H9 (cell line): ENCODE measurements at regions not wholly inside any gene's neighbourhood (a gene's known extent, or its start where the extent isn't known, plus 50 kb on each side); places are given as distances from the start of the nearest gene placed in this dataset.

ENCODE experiments used
- DNase-seq: peaks from one replicate; pipeline ENCODE4 v3.0.0-alpha.2; 2017
- H2AFZ ChIP-seq: one replicate; pipeline ENCODE4 v1.6.1; 2013; ENCODE audit warnings: mild to moderate bottlenecking, low read length, control low read depth, moderate library complexity
- H2AK5ac ChIP-seq: 2 replicates; pipeline ENCODE4 v1.6.1; 2013; ENCODE audit warnings: low read length, control low read depth, mixed read lengths; ENCODE audit not compliant: insufficient read length
- H2BK120ac ChIP-seq: one replicate; pipeline ENCODE4 v1.6.1; 2013; ENCODE audit warnings: low read depth, mild to moderate bottlenecking, low read length, control low read depth, inconsistent platforms; ENCODE audit not compliant: poor library complexity, severe bottlenecking
- H2BK12ac ChIP-seq: 2 replicates; pipeline ENCODE4 v1.6.1; 2013; ENCODE audit warnings: low read length, control low read depth, mixed read lengths, low read depth; ENCODE audit not compliant: insufficient read length
- H2BK15ac ChIP-seq: 2 replicates; pipeline ENCODE4 v1.6.1; 2013; ENCODE audit warnings: low read depth, low read length, control low read depth
- H2BK20ac ChIP-seq: one replicate; pipeline ENCODE4 v1.6.1; 2013; ENCODE audit warnings: low read depth, mild to moderate bottlenecking, low read length, control low read depth, inconsistent platforms; ENCODE audit not compliant: poor library complexity, severe bottlenecking
- H2BK5ac ChIP-seq: 2 replicates; pipeline ENCODE4 v1.6.1; 2013; ENCODE audit warnings: low read length, control low read depth, mixed read lengths; ENCODE audit not compliant: insufficient read length
- H3K14ac ChIP-seq: 2 replicates; pipeline ENCODE4 v1.6.1; 2013; ENCODE audit warnings: low read length, control low read depth; ENCODE audit not compliant: insufficient read depth
- H3K18ac ChIP-seq: 2 replicates; pipeline ENCODE4 v1.6.1; 2013; ENCODE audit warnings: low read depth, mild to moderate bottlenecking, mixed read lengths, low read length, control low read depth; ENCODE audit not compliant: insufficient read length
- H3K23ac ChIP-seq: 2 replicates; pipeline ENCODE4 v1.6.1; 2013; ENCODE audit warnings: low read length, control low read depth, mixed read lengths, low read depth; ENCODE audit not compliant: insufficient read length
- H3K23me2 ChIP-seq: 2 replicates; pipeline ENCODE4 v1.6.1; 2013; ENCODE audit warnings: low read depth, mild to moderate bottlenecking, mixed read lengths, low read length, control low read depth; ENCODE audit not compliant: insufficient read length, poor library complexity, severe bottlenecking
- H3K27ac ChIP-seq: 2 replicates; pipeline ENCODE4 v1.5.1; 2013; ENCODE audit warnings: low read length, control low read depth, mixed read lengths, low read depth; ENCODE audit not compliant: insufficient read length
- H3K27me3 ChIP-seq: 2 replicates; pipeline ENCODE4 v1.6.1; 2013; ENCODE audit warnings: low read length, control low read depth, inconsistent platforms; ENCODE audit not compliant: insufficient read depth
- H3K4ac ChIP-seq: 2 replicates; pipeline ENCODE4 v1.6.1; 2013; ENCODE audit warnings: low read depth, mild to moderate bottlenecking, control low read depth, inconsistent platforms, low read length, moderate library complexity
- H3K4me1 ChIP-seq: 2 replicates; pipeline ENCODE4 v1.6.1; 2013; ENCODE audit warnings: low read length, control low read depth, inconsistent platforms; ENCODE audit not compliant: insufficient read depth
- H3K4me2 ChIP-seq: 2 replicates; pipeline ENCODE4 v1.6.1; 2013; ENCODE audit warnings: low read length, control low read depth, mixed read lengths; ENCODE audit not compliant: insufficient read length, insufficient read depth
- H3K56ac ChIP-seq: 2 replicates; pipeline ENCODE4 v1.6.1; 2013; ENCODE audit warnings: low read depth, mild to moderate bottlenecking, mixed read lengths, low read length, control low read depth; ENCODE audit not compliant: insufficient read length
- H3K79me1 ChIP-seq: 2 replicates; pipeline ENCODE4 v1.6.1; 2013; ENCODE audit warnings: low read depth, mild to moderate bottlenecking, moderate library complexity, low read length, control low read depth, inconsistent platforms; ENCODE audit not compliant: insufficient read depth, poor library complexity, severe bottlenecking
- H3K79me2 ChIP-seq: 2 replicates; pipeline ENCODE4 v1.6.1; 2013; ENCODE audit warnings: low read length, control low read depth, inconsistent platforms; ENCODE audit not compliant: insufficient read depth
- H3K9ac ChIP-seq: 2 replicates; pipeline ENCODE4 v1.6.1; 2013; ENCODE audit warnings: low read length, control low read depth, mixed read lengths; ENCODE audit not compliant: insufficient read length; ENCODE audit errors: extremely low read depth
- H3K9me3 ChIP-seq: one replicate; pipeline ENCODE4 v1.6.1; 2013; ENCODE audit warnings: low read depth, low read length, inconsistent platforms; ENCODE audit not compliant: control insufficient read depth
- H3T11ph ChIP-seq: one replicate; pipeline ENCODE4 v1.6.1; 2013; ENCODE audit warnings: mild to moderate bottlenecking, low read length, control low read depth, inconsistent platforms
- H4K20me1 ChIP-seq: one replicate; pipeline ENCODE4 v1.6.1; 2013; ENCODE audit not compliant: control insufficient read depth, insufficient read length, insufficient read depth
- H4K5ac ChIP-seq: 2 replicates; pipeline ENCODE4 v1.6.1; 2013; ENCODE audit warnings: low read depth, mild to moderate bottlenecking, mixed read lengths, low read length, control low read depth; ENCODE audit not compliant: insufficient read length
- H4K8ac ChIP-seq: replicated peaks from 2 replicates; pipeline ENCODE4 v1.6.1; 2013; ENCODE audit warnings: low read length, control low read depth, mixed read lengths, low read depth; ENCODE audit not compliant: insufficient read length
- H4K91ac ChIP-seq: 2 replicates; pipeline ENCODE4 v1.6.1; 2013; ENCODE audit warnings: low read depth, mild to moderate bottlenecking, moderate library complexity, mixed read lengths, low read length, control low read depth; ENCODE audit not compliant: insufficient read length
- H3K27ac Mint-ChIP-seq, 3 experiments: 2 replicates in 2 of 3; 3 replicates in 1 of 3; pipeline ENCODE4 v1.8.0; 2020 to 2021; ENCODE audit warnings: mixed read lengths in 3 of 3, mild to moderate bottlenecking in 1 of 3, moderate library complexity in 1 of 3
- H3K27me3 Mint-ChIP-seq: 2 replicates; pipeline ENCODE4 v1.8.0; 2021; ENCODE audit warnings: low read depth, mild to moderate bottlenecking, moderate library complexity, mixed read lengths
- H3K36me3 Mint-ChIP-seq, 3 experiments: 2 replicates in 2 of 3; 3 replicates in 1 of 3; pipeline ENCODE4 v1.8.0; 2020 to 2021; ENCODE audit warnings: low read depth in 3 of 3, mixed read lengths in 3 of 3; ENCODE audit not compliant: insufficient read depth in 1 of 3
- H3K4me1 Mint-ChIP-seq, 2 experiments: 2 replicates each; pipeline ENCODE4 v1.8.0; 2020; ENCODE audit warnings: mixed read lengths in 2 of 2
- H3K4me3 Mint-ChIP-seq, 2 experiments: 2 replicates in 1 of 2; 3 replicates in 1 of 2; pipeline ENCODE4 v1.8.0; 2020 to 2021; ENCODE audit warnings: mild to moderate bottlenecking in 2 of 2, mixed read lengths in 2 of 2, moderate library complexity in 1 of 2
- H3K9me3 Mint-ChIP-seq, 2 experiments: 2 replicates in 1 of 2; 3 replicates in 1 of 2; pipeline ENCODE4 v1.8.0; 2020; ENCODE audit warnings: mild to moderate bottlenecking in 2 of 2, mixed read lengths in 2 of 2, moderate library complexity in 1 of 2
- WGBS: extraction: QIAGEN DNeasy Blood & Tissue Kit; methylation state at CpG from one replicate; pipeline ENCODE4 v1.1.7; 2013; ENCODE audit warnings: missing lambda C conversion rate, low lambda C conversion rate, mixed read lengths; ENCODE audit not compliant: insufficient read length; ENCODE audit errors: extremely low coverage; 5-methylcytosine and 5-hydroxymethylcytosine counted together
- TF ChIP-seq, protein P1 (sequence below): fragments of 200-600 bp; sonication (generic); conservative IDR thresholded peaks from 3 replicates; pipeline ENCODE4 v1.8.0; 2021; ENCODE audit warnings: antibody characterized with exemption, mild to moderate bottlenecking

DNA sequence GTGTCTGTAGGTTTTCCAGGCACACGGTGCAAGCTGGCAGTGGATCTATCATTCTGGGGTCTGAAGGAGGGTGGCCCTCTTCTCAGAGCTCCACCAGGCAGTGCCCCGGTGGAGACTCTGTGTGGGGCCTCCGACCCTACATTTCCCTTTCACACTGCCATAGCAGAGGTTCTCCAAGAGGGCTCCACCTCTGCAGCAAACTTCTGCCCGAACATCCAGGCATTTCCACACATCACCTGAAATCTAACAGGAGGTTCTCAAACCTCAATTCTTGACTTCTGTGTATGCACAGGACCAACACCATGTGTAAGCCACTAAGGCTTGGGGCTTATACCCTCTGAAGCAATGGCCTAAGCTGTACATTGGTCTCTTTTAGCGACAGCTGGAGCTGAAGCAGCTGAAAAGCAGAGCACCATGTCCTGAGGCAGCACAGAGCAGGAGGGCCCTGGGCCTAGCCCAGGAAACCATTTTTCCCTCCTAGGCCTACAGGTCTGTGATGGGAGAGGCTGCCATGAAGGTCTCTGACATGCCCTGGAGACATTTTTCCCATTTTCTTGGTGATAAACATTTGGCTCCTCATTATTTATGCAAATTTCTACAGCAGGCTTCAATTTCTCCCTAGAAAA is 253.3 kb downstream of the ERMARD start:
- Histone ChIP-seq H3K79me1 (no peaks in the 10 kb centered on the region), H2AK5ac (no peak overlapping the region), H4K8ac (no peak overlapping the region), H3K23me2 (peaks cover 8% of the 10 kb centered on the region), H4K91ac (no peak overlapping the region), H3K9ac (no peak overlapping the region), H2BK20ac (no peak overlapping the region), H2BK5ac (no peak overlapping the region), H3K27me3 (no peaks in the 10 kb centered on the region), H3K23ac (no peak overlapping the region), H3K14ac (no peak overlapping the region), H3K9me3 (peaks cover 23% of the 10 kb centered on the region), H4K5ac (no peak overlapping the region), H2AFZ (no peak overlapping the region), H2BK15ac (no peak overlapping the region), H3K56ac (no peak overlapping the region), H3T11ph (no peak overlapping the region), H3K27ac (no peak overlapping the region), H2BK12ac (no peak overlapping the region), H3K79me2 (no peaks in the 10 kb centered on the region), H2BK120ac (no peak overlapping the region), H3K18ac (no peak overlapping the region), H3K4ac (no peak overlapping the region), H4K20me1 (no peaks in the 10 kb centered on the region), H3K4me1 (peaks cover 11% of the 10 kb centered on the region; the same call in 1 of the 2 replicates), H3K4me2 (no peak overlapping the region)
- no CpG with 5 or more reads among the region's 5 CpGs for WGBS
- TF ChIP-seq, protein P1, sequence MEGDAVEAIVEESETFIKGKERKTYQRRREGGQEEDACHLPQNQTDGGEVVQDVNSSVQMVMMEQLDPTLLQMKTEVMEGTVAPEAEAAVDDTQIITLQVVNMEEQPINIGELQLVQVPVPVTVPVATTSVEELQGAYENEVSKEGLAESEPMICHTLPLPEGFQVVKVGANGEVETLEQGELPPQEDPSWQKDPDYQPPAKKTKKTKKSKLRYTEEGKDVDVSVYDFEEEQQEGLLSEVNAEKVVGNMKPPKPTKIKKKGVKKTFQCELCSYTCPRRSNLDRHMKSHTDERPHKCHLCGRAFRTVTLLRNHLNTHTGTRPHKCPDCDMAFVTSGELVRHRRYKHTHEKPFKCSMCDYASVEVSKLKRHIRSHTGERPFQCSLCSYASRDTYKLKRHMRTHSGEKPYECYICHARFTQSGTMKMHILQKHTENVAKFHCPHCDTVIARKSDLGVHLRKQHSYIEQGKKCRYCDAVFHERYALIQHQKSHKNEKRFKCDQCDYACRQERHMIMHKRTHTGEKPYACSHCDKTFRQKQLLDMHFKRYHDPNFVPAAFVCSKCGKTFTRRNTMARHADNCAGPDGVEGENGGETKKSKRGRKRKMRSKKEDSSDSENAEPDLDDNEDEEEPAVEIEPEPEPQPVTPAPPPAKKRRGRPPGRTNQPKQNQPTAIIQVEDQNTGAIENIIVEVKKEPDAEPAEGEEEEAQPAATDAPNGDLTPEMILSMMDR = no peak
- Mint-ChIP-seq H3K27ac (no peak overlapping the region), H3K36me3 (peaks cover 32 to 58% (median 50%) of the 10 kb centered on the region in 3 experiments), H3K4me3 (no peak overlapping the region), H3K4me1 (peaks cover 30 to 39% of the 10 kb centered on the region in 2 experiments), H3K27me3 (peaks cover 26% of the 10 kb centered on the region), H3K9me3 (peaks cover 53 to 60% of the 10 kb centered on the region in 2 experiments)
- DNase-seq = peak; percentile 24
